NT2/D1 (cell line): ENCODE measurements at regions not wholly inside any gene's neighbourhood (a gene's known extent, or its start where the extent isn't known, plus 50 kb on each side); places are given as distances from the start of the nearest gene placed in this dataset.

Experiments used
- SUZ12 ChIP-seq: IDR thresholded peaks from 2 replicates; pipeline ENCODE4 v1.6.1; 2011; ENCODE audit not compliant: insufficient read length, insufficient read depth; ENCODE audit errors: extremely low read depth
- YY1 ChIP-seq: IDR thresholded peaks from 2 replicates; pipeline ENCODE4 v1.6.1; 2011; ENCODE audit not compliant: insufficient read length, insufficient read depth
- ZNF274 ChIP-seq: IDR thresholded peaks from 2 replicates; pipeline ENCODE4 v1.6.1; 2011; ENCODE audit warnings: mild to moderate bottlenecking, low read depth, low read length

GRCh38 chr9:135375001-135375400 lies 104.6 kb upstream of the PPP1R26 start:
- TF ChIP-seq YY1 (no peak), ZNF274 (no peak), SUZ12 (no peak)
